Esophagus muscularis mucosa (tissue), 3 donors: ENCODE measurements at regions not wholly inside any gene's neighbourhood (a gene's known extent, or its start where the extent isn't known, plus 50 kb on each side); places are given as distances from the start of the nearest gene placed in this dataset.

Experiments
- CTCF ChIP-seq, 3 experiments: fragments of 200-600 bp in 2 of 3; fragments of 450-650 bp in 1 of 3; sonication (generic) in 2 of 3; IDR thresholded peaks; one replicate each; pipeline ENCODE4 v1.5.1; 2017 to 2019; ENCODE audit warnings: antibody characterized with exemption in 3 of 3, mild to moderate bottlenecking in 2 of 3, moderate library complexity in 1 of 3
- POLR2AphosphoS5 ChIP-seq, 2 donors: sonication (generic); formaldehyde crosslinking; IDR thresholded peaks; one replicate each; pipeline ENCODE4 v1.6.1; 2017; ENCODE audit warnings: antibody characterized with exemption in 2 of 2

DNA sequence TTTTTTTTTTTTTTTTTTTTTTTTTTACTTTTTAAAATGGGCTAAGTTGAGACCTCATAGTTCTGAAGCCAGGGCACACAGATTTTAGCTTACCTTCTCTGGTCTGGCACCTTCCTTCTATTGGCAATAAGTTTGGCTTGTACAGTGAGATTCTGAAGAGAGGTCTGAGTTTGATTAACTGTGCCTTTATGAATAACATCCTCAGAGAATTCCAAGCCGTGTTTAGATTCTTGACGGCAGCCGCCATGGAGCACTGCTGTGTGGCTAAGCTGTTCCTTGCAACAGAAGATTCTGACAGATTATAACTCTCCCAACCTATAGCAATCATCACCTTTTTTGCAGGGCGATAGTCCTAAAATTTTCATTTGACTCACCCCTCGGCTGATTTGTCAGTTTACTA lies 354.9 kb upstream of the FAR2 start:
- TF ChIP-seq CTCF (IDR thresholded peaks at IDR 0.05) (no peak), POLR2AphosphoS5 (IDR thresholded peaks at IDR 0.05) (no peak)
